ENCODE measurements at regions not wholly inside any gene's neighbourhood (a gene's known extent, or its start where the extent isn't known, plus 50 kb on each side); places are given as distances from the start of the nearest gene placed in this dataset.

- no peak for DNase-seq
- Mint-ChIP-seq H3K27me3 (no peaks in the 10 kb centered on the region), H3K4me1 (peaks cover 79% of the 10 kb centered on the region), H3K36me3 (ENCODE audit: low read depth) (peaks cover 4% of the 10 kb centered on the region), H3K27ac (peak overlapping the region; percentile 60), H3K4me3 (peak overlapping the region; percentile 83), H3K9me3 (no peaks in the 10 kb centered on the region)
- intact Hi-C loops (cut with micrococcal nuclease) = loop anchor here (1.0 to 2.0 kb wide), 2 partner anchors 10 to 14 kb away; no protein-coding TSS in a partner anchor
- CTCF ChIA-PET = interaction anchor here (0.8 to 9.9 kb wide), 7 partner anchors 27 to 292 kb away, joined by 3 to 243 read pairs (median 4); no protein-coding TSS in a partner anchor
- POLR2A ChIA-PET = interaction anchor here (0.8 to 1.6 kb wide), 3 partner anchors 84 to 236 kb away, joined by 3 to 5 read pairs (median 4); no protein-coding TSS in a partner anchor
- no peak for TF ChIP-seq CTCF (IDR thresholded peaks at IDR 0.05)
- no peak for ATAC-seq (ENCODE audit: low read depth)
Measured at GRCh38 chr2:134122610-134123009, 131.3 kb upstream of the MGAT5 start.

DNA sequence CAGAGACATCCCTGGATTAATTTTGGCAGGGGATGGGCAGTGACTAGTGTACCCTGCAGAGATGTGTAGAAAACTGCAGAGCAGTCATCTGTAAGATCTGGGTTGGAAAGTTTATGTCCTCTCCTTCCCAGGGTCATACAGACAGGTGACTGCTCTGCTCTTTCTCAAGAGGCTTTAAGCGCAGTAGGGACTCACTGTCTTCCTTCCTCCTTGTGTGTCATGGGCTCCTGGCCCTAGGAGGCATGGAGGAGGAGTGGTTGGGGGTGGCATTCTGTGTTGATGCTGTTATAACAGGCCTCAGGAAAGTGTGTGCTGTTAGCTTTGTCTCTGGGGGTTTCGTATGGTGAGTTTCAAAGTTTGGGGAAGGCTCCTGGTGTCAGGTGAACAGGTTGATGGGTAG, 130.5 kb upstream of the MGAT5 start:
- intact Hi-C loops (cut with micrococcal nuclease) = loop anchor here (1.0 to 2.0 kb wide), 2 partner anchors 9 to 13 kb away; no protein-coding TSS in a partner anchor
- ChIA-PET CTCF (interaction anchor here (0.9 to 9.9 kb wide), 4 partner anchors 26 to 291 kb away, joined by 3 to 243 read pairs (median 5); no protein-coding TSS in a partner anchor), POLR2A (interaction anchor here (0.6 to 1.5 kb wide), 3 partner anchors 26 to 236 kb away, joined by 3 to 5 read pairs (median 4); no protein-coding TSS in a partner anchor)
- H3K4me3 Mint-ChIP-seq = peak overlapping the region; percentile 55
- no peak overlapping the region for H3K27ac Mint-ChIP-seq
- H3K27me3 Mint-ChIP-seq = no peaks in the 10 kb centered on the region
- H3K36me3 Mint-ChIP-seq (ENCODE audit: low read depth) = peaks cover 4% of the 10 kb centered on the region
- no peaks in the 10 kb centered on the region for H3K9me3 Mint-ChIP-seq
- TF ChIP-seq CTCF (IDR thresholded peaks at IDR 0.05) = no peak
- DNase-seq = no peak
- ATAC-seq (ENCODE audit: low read depth) = no peak
- H3K4me1 Mint-ChIP-seq = peaks cover 84% of the 10 kb centered on the region

DNA sequence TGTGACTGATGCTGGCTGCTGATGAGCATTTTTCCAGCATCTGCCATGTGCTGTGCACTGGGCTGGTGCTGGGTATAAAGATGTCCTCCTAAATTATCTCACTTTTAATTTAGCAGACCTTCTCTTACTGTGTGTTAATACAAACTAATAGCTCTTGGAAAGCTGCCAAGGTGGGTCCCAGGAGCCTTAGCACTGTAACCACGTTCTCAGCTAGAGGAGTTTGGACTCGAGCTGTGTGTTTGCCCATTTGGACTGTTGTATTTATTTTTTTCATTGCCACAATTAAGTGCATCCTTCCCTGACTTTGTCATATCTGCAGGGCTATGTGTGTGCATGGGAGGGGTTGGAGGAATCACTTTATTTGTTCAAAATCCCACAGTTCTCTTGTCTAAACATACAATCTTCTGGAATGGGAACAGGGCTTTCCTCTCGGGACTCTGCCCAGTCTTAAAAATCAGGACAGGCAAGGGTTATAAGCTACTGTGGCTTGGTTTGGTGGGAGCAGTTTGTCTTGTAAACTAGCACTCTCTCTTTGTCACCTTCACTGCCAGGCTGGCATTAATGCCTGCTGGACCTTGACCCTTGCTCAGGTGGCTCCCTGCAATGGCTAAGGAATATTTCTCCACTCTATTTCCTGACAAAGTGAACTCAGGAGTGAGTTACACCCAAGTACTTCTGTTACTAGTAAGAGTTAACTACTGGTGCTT, 129.7 kb upstream of the MGAT5 start:
- intact Hi-C loops (cut with micrococcal nuclease) = no loop called here
- no peaks in the 10 kb centered on the region for H3K9me3 Mint-ChIP-seq
- DNase-seq = no peak
- H3K4me1 Mint-ChIP-seq = peaks cover 84% of the 10 kb centered on the region
- TF ChIP-seq CTCF (IDR thresholded peaks at IDR 0.05) = no peak
- ChIA-PET POLR2A (interaction anchor here (0.6 to 1.6 kb wide), 3 partner anchors 13 to 119 kb away, joined by 3 to 5 read pairs (median 3); no protein-coding TSS in a partner anchor), CTCF (interaction anchor here (9.9 kb wide), 1 partner anchor 290 kb away, joined by 243 read pairs; no protein-coding TSS in a partner anchor)
- no peaks in the 10 kb centered on the region for H3K27me3 Mint-ChIP-seq
- peak overlapping the region; percentile 61 for H3K27ac Mint-ChIP-seq
- no peak for ATAC-seq (ENCODE audit: low read depth)
- no peak overlapping the region for H3K4me3 Mint-ChIP-seq
- peaks cover 4% of the 10 kb centered on the region for H3K36me3 Mint-ChIP-seq (ENCODE audit: low read depth)

DNA sequence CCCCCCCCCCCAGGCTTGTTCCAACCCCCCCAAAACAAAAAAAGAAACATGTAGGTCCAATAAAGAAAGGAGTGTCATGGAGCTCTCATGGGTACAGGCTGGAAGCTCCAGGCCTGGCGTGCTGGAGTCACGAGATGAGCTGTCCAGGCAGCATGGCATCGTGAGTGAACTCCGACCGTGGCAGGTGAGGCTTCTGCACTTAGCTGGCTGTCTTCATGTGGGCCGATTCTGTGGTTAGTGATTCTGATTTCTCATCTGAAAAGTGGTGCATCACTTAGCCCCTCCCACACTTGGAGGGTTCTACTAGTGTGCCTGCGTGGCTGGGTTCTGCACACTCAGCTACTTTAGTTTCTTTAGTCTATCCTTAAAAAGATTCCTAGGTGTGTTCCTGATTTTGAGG, 126.4 kb upstream of the MGAT5 start:
- POLR2A ChIA-PET = interaction anchor here (0.6 to 3.7 kb wide), 6 partner anchors 8 to 147 kb away, joined by 3 to 26 read pairs (median 4); no protein-coding TSS in a partner anchor
- ATAC-seq (ENCODE audit: low read depth) = peak; percentile 59

More for the DNA sequence above, 126.4 kb upstream of the MGAT5 start:
- intact Hi-C loops (cut with micrococcal nuclease) = loop anchor here (5.0 kb wide), 1 partner anchor 35 kb away; no protein-coding TSS in a partner anchor
- TF ChIP-seq CTCF (IDR thresholded peaks at IDR 0.05) = no peak
- H3K27ac Mint-ChIP-seq = peak overlapping the region; percentile 65
- CTCF ChIA-PET = interaction anchor here (1.1 to 3.2 kb wide), 4 partner anchors 9 to 284 kb away, joined by 4 to 13 read pairs (median 8); no protein-coding TSS in a partner anchor
- peak overlapping the region; percentile 56 for H3K4me3 Mint-ChIP-seq
- DNase-seq = no peak
- H3K4me1 Mint-ChIP-seq = peaks cover 88% of the 10 kb centered on the region
- H3K36me3 Mint-ChIP-seq (ENCODE audit: low read depth) = peaks cover 23% of the 10 kb centered on the region
- H3K27me3 Mint-ChIP-seq = no peaks in the 10 kb centered on the region
- no peaks in the 10 kb centered on the region for H3K9me3 Mint-ChIP-seq

All from activated B cell treated with CpG ODN at 0.5 μM for 24 hours (primary cell).